ENCODE measurements at regions not wholly inside any gene's neighbourhood (a gene's known extent, or its start where the extent isn't known, plus 50 kb on each side); places are given as distances from the start of the nearest gene placed in this dataset.
A peak's percentile ranks its signal among the peaks of the same experiment; 100 is the strongest.

GRCh38 chr20:24786646-24787045, 162.4 kb upstream of the CST7 start:
- no peaks in the 10 kb centered on the region for H3K79me2 ChIP-seq (ENCODE audit: low read length)
- H3K9ac ChIP-seq (ENCODE audit: low read length) = no peak overlapping the region
- no peak overlapping the region for H3K4me3 ChIP-seq (ENCODE audit: low read length)
- H3K27ac ChIP-seq (ENCODE audit: low read length) = no peak overlapping the region
- no peaks in the 10 kb centered on the region for H3K36me3 ChIP-seq (replicated peaks; ENCODE audit: low read depth, low read length)
- H2AFZ ChIP-seq (ENCODE audit: low read depth, low read length) = no peak overlapping the region
- peaks cover 55% of the 10 kb centered on the region for H3K27me3 ChIP-seq (ENCODE audit: low read depth, low read length)
- peaks cover 37% of the 10 kb centered on the region for H3K4me1 ChIP-seq (ENCODE audit: low read length)
- H3K4me2 ChIP-seq (ENCODE audit: low read length) = no peak overlapping the region
- H3K9me3 ChIP-seq (ENCODE audit: insufficient read depth, low read length) = no peaks in the 10 kb centered on the region
- TF ChIP-seq CTCF (IDR thresholded peaks at IDR 0.05; ENCODE audit: low read depth, low read length) = no peak
- no peak for TF ChIP-seq EZH2phosphoT487 (IDR thresholded peaks at IDR 0.05; ENCODE audit: low read depth)
- H4K20me1 ChIP-seq (ENCODE audit: insufficient read depth, low read length) = no peaks in the 10 kb centered on the region

DNA sequence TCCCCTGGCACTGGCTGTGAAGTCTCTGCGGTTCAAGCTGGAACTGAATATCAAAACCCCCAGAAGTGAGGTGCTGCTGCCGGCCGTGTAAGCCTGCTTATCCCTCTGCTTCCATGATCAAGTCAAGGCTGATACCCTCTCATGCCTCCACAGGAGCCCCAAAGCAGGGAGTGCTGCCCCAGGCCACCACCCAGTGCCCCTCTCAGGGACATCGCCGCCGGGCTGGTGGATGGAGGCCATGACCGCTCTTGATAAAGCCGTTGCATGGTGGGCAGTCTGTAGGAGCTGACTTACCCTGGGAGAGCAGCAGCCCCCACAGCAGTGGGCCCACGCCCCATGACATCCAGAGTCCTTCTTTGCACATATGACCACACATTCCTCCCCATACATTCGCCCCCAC, 162.0 kb upstream of the CST7 start:
- Histone ChIP-seq H3K4me2 (ENCODE audit: low read length) (no peak overlapping the region), H3K4me3 (ENCODE audit: low read length) (no peak overlapping the region), H3K79me2 (ENCODE audit: low read length) (no peaks in the 10 kb centered on the region), H3K9me3 (ENCODE audit: insufficient read depth, low read length) (no peaks in the 10 kb centered on the region), H4K20me1 (ENCODE audit: insufficient read depth, low read length) (no peaks in the 10 kb centered on the region), H3K9ac (ENCODE audit: low read length) (no peak overlapping the region), H3K36me3 (replicated peaks; ENCODE audit: low read depth, low read length) (no peaks in the 10 kb centered on the region), H3K27ac (ENCODE audit: low read length) (no peak overlapping the region), H3K4me1 (ENCODE audit: low read length) (peaks cover 36% of the 10 kb centered on the region), H3K27me3 (ENCODE audit: low read depth, low read length) (peaks cover 55% of the 10 kb centered on the region), H2AFZ (ENCODE audit: low read depth, low read length) (no peak overlapping the region)
- TF ChIP-seq EZH2phosphoT487 (IDR thresholded peaks at IDR 0.05; ENCODE audit: low read depth) (no peak), CTCF (IDR thresholded peaks at IDR 0.05; ENCODE audit: low read depth, low read length) (no peak)

- H3K27ac ChIP-seq (ENCODE audit: low read length) = no peak overlapping the region
- no peaks in the 10 kb centered on the region for H3K9me3 ChIP-seq (ENCODE audit: insufficient read depth, low read length)
- no peak overlapping the region for H3K9ac ChIP-seq (ENCODE audit: low read length)
- peaks cover 36% of the 10 kb centered on the region for H3K4me1 ChIP-seq (ENCODE audit: low read length)
- no peaks in the 10 kb centered on the region for H3K36me3 ChIP-seq (replicated peaks; ENCODE audit: low read depth, low read length)
- no peaks in the 10 kb centered on the region for H3K79me2 ChIP-seq (ENCODE audit: low read length)
- H3K4me3 ChIP-seq (ENCODE audit: low read length) = no peak overlapping the region
- H3K4me2 ChIP-seq (ENCODE audit: low read length) = peak overlapping the region; percentile 3
- peaks cover 56% of the 10 kb centered on the region for H3K27me3 ChIP-seq (ENCODE audit: low read depth, low read length)
- H2AFZ ChIP-seq (ENCODE audit: low read depth, low read length) = no peak overlapping the region
- no peak for TF ChIP-seq CTCF (IDR thresholded peaks at IDR 0.05; ENCODE audit: low read depth, low read length)
- TF ChIP-seq EZH2phosphoT487 (IDR thresholded peaks at IDR 0.05; ENCODE audit: low read depth) = no peak
- no peaks in the 10 kb centered on the region for H4K20me1 ChIP-seq (ENCODE audit: insufficient read depth, low read length)
These were observed 161.4 kb upstream of the CST7 start for GRCh38 chr20:24787621-24788020.

GRCh38 chr20:24789877-24790276, 159.2 kb upstream of the CST7 start:
- no peaks in the 10 kb centered on the region for H3K79me2 ChIP-seq (ENCODE audit: low read length)

More at GRCh38 chr20:24789877-24790276, 159.2 kb upstream of the CST7 start:
- Histone ChIP-seq H3K4me1 (ENCODE audit: low read length) (peaks cover 26% of the 10 kb centered on the region), H3K4me2 (ENCODE audit: low read length) (no peak overlapping the region), H3K4me3 (ENCODE audit: low read length) (no peak overlapping the region), H4K20me1 (ENCODE audit: insufficient read depth, low read length) (no peaks in the 10 kb centered on the region), H3K27ac (ENCODE audit: low read length) (no peak overlapping the region), H3K9ac (ENCODE audit: low read length) (no peak overlapping the region), H3K36me3 (replicated peaks; ENCODE audit: low read depth, low read length) (no peaks in the 10 kb centered on the region), H2AFZ (ENCODE audit: low read depth, low read length) (no peak overlapping the region), H3K9me3 (ENCODE audit: insufficient read depth, low read length) (no peaks in the 10 kb centered on the region), H3K27me3 (ENCODE audit: low read depth, low read length) (peaks cover 63% of the 10 kb centered on the region)
- TF ChIP-seq CTCF (IDR thresholded peaks at IDR 0.05; ENCODE audit: low read depth, low read length) (no peak), EZH2phosphoT487 (IDR thresholded peaks at IDR 0.05; ENCODE audit: low read depth) (no peak)

Measured in OCI-LY3 (cell line).